Iris pigment epithelial cell (primary cell): ENCODE measurements at regions not wholly inside any gene's neighbourhood (a gene's known extent, or its start where the extent isn't known, plus 50 kb on each side); places are given as distances from the start of the nearest gene placed in this dataset.
"Not testable (repeated sequence)": the region's sequence is repeated elsewhere in the genome, so short reads cannot be mapped to it uniquely, and the experiment has no call there.

Experiments used
- DNase-seq: peaks from one replicate; pipeline ENCODE4 v3.0.0-alpha.2; 2011; ENCODE audit warnings: low read depth

DNA sequence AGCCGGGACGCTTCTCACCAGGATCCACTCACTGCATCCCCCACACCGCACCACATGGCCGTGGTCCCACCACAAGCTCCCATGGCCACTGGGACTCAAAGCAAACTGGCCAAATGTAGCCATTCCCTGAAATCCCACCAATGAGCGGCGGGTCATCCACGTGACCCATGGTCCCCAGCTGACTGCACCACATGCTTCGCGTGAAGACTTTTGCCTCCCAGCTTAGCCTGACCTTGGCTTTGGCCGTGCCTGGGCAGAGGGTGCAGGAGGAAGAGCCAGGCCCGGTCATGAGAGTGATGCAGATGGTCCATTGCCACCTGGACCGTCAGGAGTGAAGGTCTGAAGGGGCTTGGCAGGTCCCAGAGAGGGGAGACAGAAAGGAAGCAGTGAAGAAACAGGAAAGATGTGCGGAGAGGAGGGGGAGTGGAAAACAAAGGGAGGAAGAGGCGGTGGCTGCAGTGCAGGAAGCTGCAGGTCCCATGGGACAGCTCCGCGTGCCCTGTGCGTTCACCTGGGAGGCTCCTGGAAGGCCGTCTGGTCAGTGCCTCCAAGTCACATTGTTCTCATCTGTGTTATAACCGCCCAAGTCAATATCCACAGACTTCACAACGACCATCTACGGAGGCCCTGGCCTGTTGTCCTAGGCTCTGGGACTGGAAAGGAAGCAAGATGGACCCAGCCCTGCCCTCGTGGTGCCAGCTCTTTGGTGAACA is 167.8 kb upstream of the AJAP1 start:
- DNase-seq, result no peak

DNA sequence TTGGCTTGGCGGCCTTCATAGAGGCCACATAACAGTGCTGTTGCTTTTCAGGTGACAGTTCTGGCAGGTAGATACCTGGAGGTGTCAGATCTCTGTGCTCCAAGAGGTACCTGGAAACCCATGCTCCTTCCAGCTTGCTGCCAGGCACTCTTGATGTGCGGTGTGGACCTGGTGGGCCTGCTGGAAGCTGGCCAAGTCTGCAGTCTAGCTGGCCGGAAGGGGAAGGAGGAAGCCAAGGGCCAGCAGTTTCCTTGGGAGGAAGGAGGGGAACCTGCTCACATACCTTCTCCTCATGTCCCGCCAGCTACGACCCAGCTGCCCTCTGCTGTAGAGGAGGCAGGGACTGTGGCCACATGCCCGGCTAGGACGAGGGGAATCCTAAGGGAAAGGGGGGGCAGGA is 166.4 kb upstream of the AJAP1 start:
- DNase-seq, result no peak

DNA sequence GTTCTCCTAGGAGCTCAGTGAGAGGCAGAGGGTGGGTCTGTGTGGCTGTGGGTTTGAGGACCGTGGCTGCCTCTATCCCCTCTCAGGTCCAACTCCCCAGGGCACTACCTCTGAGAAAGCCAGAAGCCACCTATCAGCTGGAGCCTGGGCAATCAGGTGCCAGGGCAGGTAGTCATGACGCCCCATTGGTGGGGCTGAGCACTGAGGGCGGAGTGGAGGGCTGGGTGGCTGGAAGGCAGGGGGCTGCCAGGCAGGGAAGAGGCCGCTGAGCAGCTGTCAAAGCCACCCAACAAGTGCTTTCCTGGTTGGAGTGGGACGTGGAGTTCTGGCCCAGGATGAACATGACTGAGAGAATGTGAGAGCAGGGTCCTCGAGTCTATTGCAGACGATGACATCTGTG is 164.9 kb upstream of the AJAP1 start:
- no peak for DNase-seq

DNA sequence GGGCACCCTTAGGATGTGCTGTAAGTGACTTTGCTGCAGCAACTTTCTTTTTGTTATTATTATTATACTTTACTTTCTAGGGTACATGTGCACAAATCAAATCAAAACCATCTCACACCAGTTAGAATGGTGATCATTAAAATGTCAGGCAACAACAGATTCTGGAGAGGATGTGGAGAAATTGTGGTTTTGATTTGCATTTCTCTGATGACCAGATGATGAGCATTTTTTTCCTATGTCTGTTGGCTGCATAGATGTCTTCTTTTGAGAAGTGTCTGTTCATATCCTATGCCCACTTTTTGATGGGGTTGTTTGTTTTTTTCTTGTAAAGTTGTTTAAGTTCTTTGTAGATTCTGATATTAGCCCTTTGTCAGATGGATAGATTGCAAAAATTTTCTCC is 164.4 kb upstream of the AJAP1 start:
- DNase-seq, result not testable (repeated sequence)

DNA sequence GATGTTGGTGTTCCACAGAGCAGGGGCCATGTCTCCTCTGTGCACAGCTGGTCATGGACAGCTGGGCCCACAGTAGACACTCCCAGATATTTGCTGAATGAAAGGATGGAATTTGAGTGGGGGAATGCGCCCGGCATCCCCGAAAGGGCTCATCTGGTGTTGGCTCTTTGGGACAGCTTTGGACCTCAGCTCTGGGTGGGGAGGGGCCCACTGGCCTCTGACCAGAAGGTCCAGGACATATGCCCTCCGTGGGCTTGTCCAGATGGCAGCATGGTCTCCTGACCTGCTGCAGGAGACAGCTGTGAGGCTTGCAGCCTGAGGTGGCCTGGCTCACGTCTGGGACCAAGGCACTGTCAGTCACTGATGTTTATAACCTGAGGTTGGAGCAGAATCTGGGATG is 160.4 kb upstream of the AJAP1 start:
- DNase-seq, result no peak

DNA sequence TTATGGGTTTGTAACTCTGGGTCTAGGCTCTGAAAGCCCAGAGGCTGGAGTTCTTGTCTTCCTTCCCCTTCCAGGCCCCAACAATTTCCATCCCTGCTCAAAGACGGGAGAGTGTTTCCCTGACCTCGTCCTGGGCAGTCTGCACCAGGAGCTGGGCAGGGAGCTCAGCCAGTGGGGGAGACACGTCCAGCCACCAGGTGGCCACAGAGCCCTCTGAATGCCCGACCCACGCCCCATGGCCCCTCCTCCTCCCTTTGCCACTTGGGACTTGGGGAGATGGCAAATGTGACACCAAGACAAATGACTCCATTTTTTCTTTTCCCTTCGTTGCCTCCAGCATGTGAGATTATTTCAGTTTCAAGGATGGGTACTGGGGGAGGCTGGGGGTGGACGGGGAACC is 159.9 kb upstream of the AJAP1 start:
- no peak for DNase-seq

DNA sequence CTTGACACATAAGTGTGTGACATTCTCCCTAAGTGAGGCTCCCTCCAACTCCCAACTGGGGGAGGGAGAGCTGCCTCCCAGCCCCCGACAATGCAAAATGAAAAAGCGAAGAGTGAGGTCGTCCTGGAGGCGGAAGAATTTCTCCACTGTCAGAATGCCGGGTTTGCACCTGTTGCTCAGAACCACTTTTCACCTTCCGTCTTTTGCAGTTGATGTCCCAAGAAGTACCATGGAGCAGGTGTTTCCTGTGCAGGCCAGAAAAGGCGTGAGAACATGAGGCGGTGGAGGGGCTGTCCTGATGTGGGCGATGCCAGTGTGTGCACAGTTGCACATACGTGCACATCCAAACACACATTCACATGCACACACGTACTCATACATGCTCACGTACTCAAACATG is 158.6 kb upstream of the AJAP1 start:
- DNase-seq, result no peak

DNA sequence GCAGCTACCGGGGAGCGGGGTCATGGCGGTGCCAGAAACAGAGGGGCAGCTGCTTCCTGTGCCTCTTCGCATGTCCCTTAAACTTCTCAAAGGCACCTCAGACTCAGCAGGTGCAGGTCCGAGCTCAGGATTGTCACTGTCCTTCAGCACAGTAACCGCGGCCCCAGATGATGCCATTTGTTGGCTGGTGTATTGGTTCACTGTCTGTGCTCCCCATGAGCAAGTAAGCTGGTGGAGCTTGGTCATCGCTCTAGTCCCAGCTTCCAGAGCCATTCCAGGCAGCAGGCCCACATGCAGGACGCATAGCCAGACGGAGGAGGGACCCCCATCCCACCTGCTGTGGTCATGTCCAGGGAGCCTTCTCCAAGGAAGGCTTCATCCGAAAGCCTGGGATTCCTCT is 154.0 kb upstream of the AJAP1 start:
- no peak for DNase-seq

DNA sequence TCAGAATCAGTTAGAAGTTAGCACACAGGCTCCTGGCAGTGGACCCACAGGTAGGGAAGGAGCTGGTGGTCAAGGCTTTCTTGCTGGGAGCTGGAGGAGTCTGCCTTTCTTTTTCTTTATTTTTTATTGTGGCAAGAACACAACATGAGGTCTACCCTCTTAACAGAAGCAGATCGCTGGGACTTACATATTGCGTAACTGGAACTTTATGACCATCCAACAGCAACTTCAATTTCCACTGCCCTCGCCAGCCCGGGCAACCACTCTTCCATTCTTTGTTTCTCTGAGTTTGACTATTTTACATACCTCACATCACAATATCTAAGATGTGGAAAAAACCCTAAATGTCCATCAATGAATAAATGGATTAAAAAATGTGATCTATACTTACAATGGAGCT is 147.8 kb upstream of the AJAP1 start:
- DNase-seq, result no peak

DNA sequence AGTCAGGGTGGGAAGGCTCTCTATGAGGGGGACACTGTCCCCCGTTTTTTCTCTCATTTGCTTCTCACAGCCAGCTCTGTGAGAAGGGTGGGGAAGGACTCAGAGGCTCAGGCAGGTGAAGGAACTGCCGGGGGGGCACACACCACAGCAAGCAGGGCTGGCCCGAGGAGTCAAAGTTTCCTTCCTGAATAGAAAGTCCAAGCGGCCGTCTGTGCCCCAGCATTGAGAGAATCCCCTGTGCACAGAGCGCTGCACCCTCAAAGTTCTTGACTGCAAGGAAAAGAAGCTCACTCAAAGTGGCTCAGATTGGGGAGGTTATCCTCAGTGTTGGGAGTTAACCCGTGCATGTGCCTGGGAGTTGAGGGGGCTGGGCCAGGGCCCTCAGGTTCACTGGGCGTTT is 145.2 kb upstream of the AJAP1 start:
- no peak for DNase-seq

DNA sequence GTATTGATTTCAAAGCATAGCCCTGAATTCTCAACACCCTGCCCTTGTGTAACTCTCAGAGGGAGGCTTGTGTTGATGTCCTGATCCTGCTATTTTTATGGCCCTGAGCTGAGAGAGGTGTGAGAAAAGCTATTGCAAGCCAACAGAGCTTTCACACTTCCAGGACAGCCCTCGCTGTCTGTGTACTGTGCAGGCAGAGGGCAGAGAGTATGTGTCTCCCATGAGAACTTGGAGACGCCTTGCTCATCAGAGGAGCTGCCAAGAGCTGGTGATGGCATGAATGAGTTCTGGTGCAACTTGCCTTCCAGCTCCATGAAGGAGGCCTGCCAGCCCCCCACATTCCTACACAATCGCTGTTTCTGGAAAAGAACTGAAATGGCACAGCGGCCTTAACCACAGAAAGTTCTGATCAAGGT is 144.1 kb upstream of the AJAP1 start:
- no peak for DNase-seq

DNA sequence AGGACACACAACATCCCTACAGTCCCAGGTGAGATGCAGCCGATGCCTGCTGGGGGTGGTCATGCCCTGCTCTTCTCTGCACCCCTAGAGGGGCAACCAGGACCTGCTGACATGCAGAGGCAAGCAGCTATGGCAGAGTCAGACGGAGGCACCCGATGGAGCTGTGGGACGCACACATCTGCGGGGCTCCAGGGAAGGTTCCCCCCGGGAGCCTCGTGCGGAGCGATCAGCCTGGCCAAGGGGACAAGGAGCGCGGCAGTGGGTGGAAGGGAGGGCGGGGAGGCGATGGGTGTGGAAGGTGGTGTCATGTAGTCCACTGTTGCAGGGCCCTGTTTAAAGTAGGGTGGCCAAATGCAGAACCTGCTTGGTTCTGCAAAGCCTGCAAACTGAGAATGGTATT is 143.0 kb upstream of the AJAP1 start:
- DNase-seq, result no peak

DNA sequence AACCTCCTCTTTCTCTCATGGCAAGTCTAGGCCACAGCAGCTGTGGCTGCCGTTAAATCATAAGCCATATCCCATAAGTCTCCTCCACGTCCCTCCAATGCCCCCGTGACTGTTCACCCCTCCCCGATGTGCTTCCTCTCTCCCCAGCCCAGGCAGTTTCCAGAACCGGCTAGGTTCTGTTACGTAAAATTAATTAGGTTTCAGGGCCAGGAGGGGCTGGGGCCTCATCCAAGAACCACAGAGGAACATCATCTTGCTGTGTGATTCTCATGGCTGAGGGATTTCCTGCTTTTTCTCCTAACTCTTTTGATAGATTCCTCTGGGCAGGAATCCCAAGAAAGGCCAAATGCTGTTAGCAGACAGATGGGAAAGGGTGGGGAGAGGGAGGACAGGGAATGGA is 141.8 kb upstream of the AJAP1 start:
- DNase-seq, result no peak

DNA sequence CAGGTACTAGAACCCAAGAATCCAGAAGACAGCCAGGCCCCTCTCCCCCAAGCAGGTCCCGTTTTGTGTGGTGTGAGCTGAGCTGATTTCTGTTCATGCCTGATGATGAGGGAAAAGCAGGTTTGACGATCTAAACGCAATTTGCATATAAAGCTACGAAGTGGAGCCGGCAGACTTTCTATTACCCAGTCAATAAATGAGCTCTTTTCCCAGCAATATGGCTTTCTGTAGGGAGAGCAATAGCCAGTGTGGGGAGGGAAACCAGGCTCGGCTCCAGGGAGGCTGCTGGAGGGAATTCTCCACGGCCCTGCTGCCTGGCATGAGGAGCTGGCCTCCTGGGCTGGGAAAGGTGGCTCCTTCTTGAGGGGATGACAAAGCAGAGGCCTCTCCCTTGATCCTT is 140.7 kb upstream of the AJAP1 start:
- DNase-seq, result no peak

DNA sequence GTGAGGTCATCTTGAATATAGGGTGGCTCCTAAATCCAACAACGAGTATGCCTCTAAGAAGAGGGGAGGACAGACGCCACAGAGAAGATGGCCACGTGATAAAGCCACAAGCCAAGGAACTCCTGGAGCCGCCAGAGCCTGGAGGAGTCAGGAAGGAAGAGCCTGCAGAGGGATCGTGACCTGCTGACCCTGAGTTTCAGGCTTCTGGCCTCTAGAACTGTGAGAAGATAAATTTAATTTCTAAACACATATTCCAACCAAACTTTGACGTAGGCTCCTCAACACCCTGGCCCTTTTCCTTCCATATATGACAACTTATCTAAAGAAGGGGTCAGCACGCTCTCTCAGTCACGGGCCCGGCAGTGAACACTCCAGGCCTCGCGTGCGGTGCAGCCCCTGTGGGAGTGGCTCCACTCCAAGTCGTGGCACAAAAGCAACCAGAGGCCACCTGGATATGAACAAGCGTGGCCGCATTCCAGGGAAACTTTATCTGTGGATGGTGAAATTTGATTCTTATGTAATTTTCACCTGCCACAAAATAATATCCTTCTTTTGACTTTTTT is 138.6 kb upstream of the AJAP1 start:
- DNase-seq, result no peak

DNA sequence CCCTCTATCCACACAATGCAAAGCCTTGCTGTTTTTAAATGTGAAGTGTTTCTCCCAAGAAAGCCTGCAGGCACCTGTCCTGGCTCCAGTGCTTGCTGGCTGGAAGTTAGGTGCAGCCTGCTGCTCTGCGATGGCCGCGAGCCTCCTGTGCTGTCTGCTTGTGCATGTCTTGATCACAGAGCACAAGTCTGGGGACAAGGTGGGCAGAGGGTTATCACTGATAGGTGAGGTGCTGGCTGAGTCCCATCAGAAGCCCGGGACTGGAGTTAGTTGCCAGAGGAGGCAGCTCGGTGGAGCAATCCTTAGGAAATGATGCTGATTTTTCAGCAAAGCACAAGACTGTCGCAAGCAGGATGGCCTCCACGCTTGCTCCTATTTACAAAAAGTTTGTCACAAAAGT is 137.8 kb upstream of the AJAP1 start:
- DNase-seq, result no peak

DNA sequence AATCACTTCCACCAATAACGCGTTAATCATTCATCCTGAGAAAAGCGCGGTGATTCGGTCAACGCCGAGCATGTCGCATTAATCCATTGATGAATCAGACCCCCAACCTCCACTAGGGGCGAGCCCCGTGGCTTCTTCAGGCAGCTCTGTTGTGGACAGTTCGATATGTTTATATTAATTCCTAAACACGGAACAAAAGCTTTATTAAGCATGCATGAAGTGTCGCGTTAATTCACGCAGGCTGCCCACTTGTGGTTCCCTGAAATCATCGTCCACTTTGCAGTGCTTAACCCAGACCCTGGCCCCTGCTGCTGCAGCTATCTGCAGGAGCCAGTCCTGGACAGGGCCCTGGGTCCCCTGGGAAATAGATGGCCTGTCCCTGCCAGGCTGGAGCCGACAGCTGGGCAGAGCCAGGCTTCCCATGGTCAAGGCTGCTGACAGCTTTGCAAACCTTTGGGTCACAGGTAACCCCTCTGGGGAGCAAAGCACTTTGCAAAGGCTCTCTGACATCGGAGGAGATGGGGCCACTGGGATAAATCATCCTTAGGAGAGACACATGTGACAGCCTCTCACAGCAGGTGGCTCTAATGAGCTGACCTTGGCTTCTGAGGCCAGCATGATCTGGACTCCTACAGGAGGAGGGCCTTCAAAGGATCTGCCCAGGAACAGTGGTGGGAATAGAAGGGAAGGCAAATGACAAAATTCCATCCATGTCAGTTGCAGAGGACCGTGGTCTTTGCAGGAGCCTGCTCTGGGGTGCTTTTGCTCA is 137.0 kb upstream of the AJAP1 start:
- DNase-seq, result no peak

DNA sequence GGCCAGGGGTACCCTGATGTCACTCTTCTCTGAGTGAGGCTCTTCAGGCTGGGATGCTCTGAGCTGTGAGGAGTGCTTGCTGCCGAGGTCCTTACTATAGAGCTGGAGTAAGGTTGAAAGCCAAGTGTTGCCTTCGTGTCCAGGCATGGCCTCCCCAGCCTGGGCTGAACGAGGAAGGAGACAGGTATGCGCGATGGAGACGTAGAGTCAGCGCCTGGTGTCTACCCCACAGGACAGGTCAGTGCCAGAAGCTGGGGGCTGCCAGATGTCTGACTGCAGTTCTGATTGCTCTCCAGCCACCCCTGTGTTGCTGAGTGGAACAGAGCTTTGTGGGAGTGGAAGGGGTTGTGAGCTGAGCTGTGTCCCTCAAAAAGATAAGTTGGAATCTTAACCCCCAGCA is 135.8 kb upstream of the AJAP1 start:
- DNase-seq, result no peak

DNA sequence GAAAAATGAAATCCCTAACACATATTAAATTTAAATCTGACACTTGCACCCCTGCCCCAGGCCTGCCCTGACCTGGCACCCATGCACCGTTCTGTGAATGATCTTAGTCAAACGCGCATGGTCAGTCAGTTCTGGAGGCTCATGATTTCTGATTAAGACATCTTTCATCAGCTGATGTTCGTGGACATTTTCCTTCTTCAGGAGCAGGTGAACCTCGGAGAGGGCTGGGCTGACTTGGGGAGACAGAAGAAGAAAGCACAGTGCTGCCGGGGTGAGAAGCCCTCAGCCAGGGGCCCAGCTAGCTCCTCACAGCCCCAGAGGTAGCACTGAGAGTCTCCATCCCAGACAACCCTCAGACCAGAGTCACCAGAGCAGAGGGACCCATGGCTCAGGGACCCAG is 134.5 kb upstream of the AJAP1 start:
- no peak for DNase-seq

DNA sequence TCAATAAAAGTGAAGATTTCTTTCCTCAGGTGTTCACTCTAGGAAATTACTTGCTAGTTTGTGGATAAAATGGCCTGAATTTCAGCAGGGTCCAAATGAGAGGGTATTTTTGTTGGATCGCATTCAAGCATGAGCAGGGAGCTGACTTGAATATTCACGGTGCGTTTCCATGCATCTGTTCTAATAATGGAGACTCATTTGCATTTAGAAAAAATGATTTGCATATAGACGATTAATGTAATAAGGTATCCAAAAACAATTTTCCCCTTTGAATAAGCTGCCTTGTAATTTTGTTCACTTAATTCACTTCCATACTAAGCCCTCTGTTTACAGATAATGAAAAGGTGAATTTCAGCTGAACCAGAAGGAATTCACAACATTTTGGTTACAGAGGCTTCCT is 130.9 kb upstream of the AJAP1 start:
- DNase-seq, result no peak

DNA sequence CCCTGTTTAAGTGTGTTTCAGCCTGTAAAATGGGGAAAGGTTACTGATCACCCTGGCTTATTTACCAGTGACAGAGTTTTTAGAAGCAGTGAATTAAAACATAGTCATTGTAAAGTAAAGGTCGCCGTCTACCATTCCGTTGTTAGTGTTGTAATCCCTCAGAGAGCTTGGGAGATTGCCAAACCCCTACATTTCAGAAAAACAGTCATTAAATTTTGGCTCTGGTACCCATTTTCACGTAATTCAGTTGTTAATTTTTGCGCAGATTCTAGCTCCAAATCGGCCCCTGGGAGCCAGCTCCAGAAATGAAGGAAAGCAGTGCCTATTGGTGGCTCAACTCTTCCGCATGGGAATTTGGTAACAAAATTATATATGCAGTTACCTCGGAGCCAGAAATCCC is 127.7 kb upstream of the AJAP1 start:
- no peak for DNase-seq

DNA sequence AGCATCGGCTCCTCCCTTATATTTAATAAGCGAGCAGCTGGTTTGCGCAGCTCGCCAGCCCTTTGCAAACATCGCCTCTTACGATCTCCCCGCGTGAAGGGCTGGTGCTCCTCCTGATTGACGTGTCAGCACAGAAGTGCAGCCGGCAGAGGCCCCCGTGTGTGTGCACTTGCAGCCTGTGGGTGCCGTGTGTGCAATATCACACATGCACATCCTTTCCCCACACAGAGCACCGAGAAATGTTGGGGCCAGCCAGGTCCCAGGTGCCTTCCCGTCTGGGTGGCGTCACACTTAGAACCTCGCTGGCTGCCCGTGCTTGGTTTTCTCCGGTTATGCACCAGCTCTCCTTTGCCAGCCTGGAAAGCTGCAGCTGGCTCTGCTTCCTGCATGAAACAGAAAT is 126.6 kb upstream of the AJAP1 start:
- DNase-seq, result no peak

DNA sequence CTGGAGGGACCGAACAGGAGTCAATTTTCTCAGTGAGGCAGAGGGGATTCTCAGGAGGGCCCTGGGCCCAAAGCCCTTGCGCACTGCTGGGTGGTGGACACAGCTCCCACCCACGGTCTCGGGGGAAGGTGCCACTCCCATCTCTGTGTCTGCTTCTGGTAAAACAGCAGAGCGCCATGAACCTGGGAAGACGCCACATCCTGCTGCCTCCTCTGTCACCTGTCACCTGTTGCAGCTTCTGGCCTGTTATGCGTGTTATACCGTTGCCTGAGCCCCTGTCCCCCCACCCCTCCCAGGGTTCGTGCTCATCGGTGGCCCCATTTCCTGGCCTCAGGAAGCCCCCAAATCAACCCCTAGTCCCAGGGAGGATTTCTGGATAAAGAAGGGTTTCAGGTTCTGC is 125.8 kb upstream of the AJAP1 start:
- DNase-seq, result no peak
